HepG2 (cell line): ENCODE measurements at regions not wholly inside any gene's neighbourhood (a gene's known extent, or its start where the extent isn't known, plus 50 kb on each side); places are given as distances from the start of the nearest gene placed in this dataset.

Source experiments
- ATAC-seq: fragments of 200-7000 bp; cut with Tn5 transposase; 3 replicates; pipeline ENCODE4 v1.9.1; 2020; ENCODE audit warnings: mild to moderate bottlenecking, moderate library complexity
- BruUV-seq: library from RNA; stranded (reverse); fragments of 400-500 nt; replicated peaks from 2 replicates; lab custom pipeline; 2021; lab: Mats Ljungman, UMichigan
- CTCF ChIA-PET: fragments of 300-600 bp; formaldehyde crosslinking; extraction: SDS; loops from one replicate; lab custom pipeline; 2021; ENCODE audit warnings: low total read pairs, inconsistent platforms, low intra/inter-chr PET ratio; lab: Yijun Ruan, JAX
- POLR2A ChIA-PET: fragments of 350-600 bp; sonication (Branson Sonifier 250); formaldehyde crosslinking; loops from one replicate; lab custom pipeline; 2020; ENCODE audit warnings: antibody characterized with exemption, inconsistent platforms; lab: Yijun Ruan, JAX
- DNase-seq: peaks from one replicate; pipeline ENCODE4 v3.0.0-alpha.2; 2015; ENCODE audit warnings: low spot score
- FAIRE-seq: peaks from 3 replicates; lab custom pipeline; 2011; peaks lifted over from hg19 to GRCh38; lab: Jason Lieb, UNC
- H2AFZ ChIP-seq: one replicate; pipeline ENCODE4 v1.6.1; 2011; ENCODE audit warnings: low read length, inconsistent platforms
- H3K27ac ChIP-seq: fragments of 300-600 bp; 3 replicates; pipeline ENCODE4 v1.8.0; 2011; ENCODE audit warnings: mixed run types, mild to moderate bottlenecking, mixed read lengths, low read length, inconsistent platforms; ENCODE audit not compliant: insufficient read depth; ENCODE audit errors: extremely low read length
- H3K27me3 ChIP-seq, 2 experiments: fragments of 200-600 bp in 1 of 2; 2 replicates in 1 of 2; 3 replicates in 1 of 2; pipeline versions ENCODE4 v1.6.0 to v1.8.0; 2011; ENCODE audit warnings: low read length in 2 of 2, mild to moderate bottlenecking in 2 of 2, moderate library complexity in 2 of 2, inconsistent platforms in 1 of 2; ENCODE audit not compliant: insufficient read depth in 2 of 2, control insufficient read depth in 1 of 2
- H3K36me3 ChIP-seq, 2 experiments: fragments of 200-600 bp in 1 of 2; replicated peaks in 1 of 2; 2 replicates in 1 of 2; 3 replicates in 1 of 2; pipeline versions ENCODE4 v1.5.1 to v1.8.0; 2011; ENCODE audit warnings: low read length in 2 of 2, inconsistent platforms in 1 of 2; ENCODE audit not compliant: insufficient read depth in 2 of 2, control insufficient read depth in 1 of 2
- H3K4me1 ChIP-seq: 2 replicates; pipeline ENCODE4 v1.5.1; 2012; ENCODE audit warnings: low read length, inconsistent platforms; ENCODE audit not compliant: insufficient read depth
- H3K4me2 ChIP-seq: 2 replicates; pipeline ENCODE4 v1.6.0; 2011; ENCODE audit warnings: low read depth, low read length, inconsistent platforms
- H3K4me3 ChIP-seq, 3 experiments: fragments of 200-600 bp in 1 of 3; sonication (generic), shearing (Covaris generic) in 1 of 3; replicated peaks in 1 of 3; 2 replicates each; pipeline ENCODE4 v1.5.1; 2011 to 2016; ENCODE audit warnings: low read length in 3 of 3, inconsistent platforms in 2 of 3, low read depth in 2 of 3, mild to moderate bottlenecking in 2 of 3, control low read depth in 1 of 3, mixed read lengths in 1 of 3; ENCODE audit not compliant: insufficient read depth in 1 of 3
- H3K79me2 ChIP-seq: one replicate; pipeline ENCODE4 v1.6.1; 2011; ENCODE audit warnings: low read length, inconsistent platforms; ENCODE audit not compliant: insufficient read depth
- H3K9ac ChIP-seq: 2 replicates; pipeline ENCODE4 v1.6.0; 2011; ENCODE audit warnings: mild to moderate bottlenecking, low read depth, low read length, inconsistent platforms; ENCODE audit not compliant: insufficient read depth
- H3K9me3 ChIP-seq: 2 replicates; pipeline ENCODE4 v1.5.1; 2012; ENCODE audit warnings: mild to moderate bottlenecking, low read length
- H4K20me1 ChIP-seq: 2 replicates; pipeline ENCODE4 v1.6.0; 2011; ENCODE audit warnings: inconsistent platforms, mild to moderate bottlenecking, low read length, moderate library complexity; ENCODE audit not compliant: insufficient read depth
- EEA1 ChIP-seq: sonication (generic); formaldehyde crosslinking; IDR thresholded peaks from 2 replicates; pipeline ENCODE4 v1.5.1; 2020; ENCODE audit warnings: mild to moderate bottlenecking, missing genetic modification reagents, borderline replicate concordance
- GABPB1 ChIP-seq: IDR thresholded peaks from 2 replicates; pipeline ENCODE4 v1.6.1; 2016; ENCODE audit warnings: mild to moderate bottlenecking, missing genetic modification reagents, moderate library complexity, missing compliant biosample characterization
- KLF12 ChIP-seq: sonication (generic); formaldehyde crosslinking; IDR thresholded peaks from 2 replicates; pipeline ENCODE4 v1.4.0; 2020; ENCODE audit warnings: missing genetic modification reagents, borderline replicate concordance
- KMT2A ChIP-seq: sonication (generic); formaldehyde crosslinking; IDR thresholded peaks from 2 replicates; pipeline ENCODE4 v1.4.0; 2020; ENCODE audit warnings: missing genetic modification reagents
- MAFK ChIP-seq, 2 experiments: IDR thresholded peaks in 1 of 2; conservative IDR thresholded peaks in 1 of 2; 2 replicates each; pipeline ENCODE4 v1.6.1; 2011; ENCODE audit warnings: improper control_type of control experiment in 2 of 2, low read length in 2 of 2
- SNAPC2 ChIP-seq: sonication (generic); formaldehyde crosslinking; IDR thresholded peaks from 2 replicates; pipeline ENCODE4 v1.8.1; 2022; ENCODE audit warnings: mild to moderate bottlenecking, missing genetic modification reagents
- STAG1 ChIP-seq: sonication (generic); formaldehyde crosslinking; IDR thresholded peaks from 2 replicates; pipeline ENCODE4 v1.4.0; 2020; ENCODE audit warnings: missing genetic modification reagents
- ZFP41 ChIP-seq: sonication (generic); formaldehyde crosslinking; IDR thresholded peaks from 2 replicates; pipeline ENCODE4 v1.4.0; 2020; ENCODE audit warnings: mild to moderate bottlenecking, missing genetic modification reagents, borderline replicate concordance
- ZNF136 ChIP-seq: sonication (generic); formaldehyde crosslinking; IDR thresholded peaks from 2 replicates; pipeline ENCODE4 v1.8.1; 2022; ENCODE audit warnings: low read depth, mild to moderate bottlenecking, moderate library complexity, missing genetic modification reagents
- ZNF160 ChIP-seq: sonication (generic); formaldehyde crosslinking; IDR thresholded peaks from 2 replicates; pipeline ENCODE4 v1.8.0; 2022; ENCODE audit warnings: mild to moderate bottlenecking, inconsistent platforms, missing genetic modification reagents
- ZNF558 ChIP-seq: sonication (generic); formaldehyde crosslinking; IDR thresholded peaks from 2 replicates; pipeline ENCODE4 v1.9.0; 2022; ENCODE audit warnings: mild to moderate bottlenecking, missing genetic modification reagents, borderline replicate concordance
- ZNF724P ChIP-seq: sonication (generic); formaldehyde crosslinking; IDR thresholded peaks from 2 replicates; pipeline ENCODE4 v1.8.0; 2022; ENCODE audit warnings: missing genetic modification reagents, borderline replicate concordance
- ZSCAN30 ChIP-seq: sonication (generic); formaldehyde crosslinking; IDR thresholded peaks from 2 replicates; pipeline ENCODE4 v1.5.0; 2020; ENCODE audit warnings: mild to moderate bottlenecking, missing genetic modification reagents
- WGBS: methylation state at CpG from one replicate; pipeline ENCODE4 v1.1.6; 2017; ENCODE audit warnings: low lambda C conversion rate; 5-methylcytosine and 5-hydroxymethylcytosine counted together
- in situ Hi-C: cut with HindIII; loops from 2 replicates; pipeline ENCODE4 v1.10.0; 2017; ENCODE audit warnings: low pct_unique_long_range_greater_than_20kb; ENCODE audit not compliant: extremely low pct_ligation_motif_present
- intact Hi-C: fragments of 100-400 bp; cut with micrococcal nuclease; formaldehyde crosslinking; loops from one replicate; pipeline ENCODE4 v1.10.0; 2022; ENCODE audit not compliant: unreplicated experiment
- TF ChIP-seq, protein P1 (sequence below): sonication (generic); formaldehyde crosslinking; IDR thresholded peaks from 2 replicates; pipeline ENCODE4 v1.8.1; 2023; ENCODE audit warnings: mild to moderate bottlenecking, moderate library complexity, missing genetic modification reagents
- TF ChIP-seq, protein P2 (sequence below): sonication (generic); formaldehyde crosslinking; conservative IDR thresholded peaks from 2 replicates; pipeline ENCODE4 v1.8.0; 2022; ENCODE audit warnings: missing genetic modification reagents
- TF ChIP-seq, protein P3 (sequence below): sonication (generic); formaldehyde crosslinking; IDR thresholded peaks from 2 replicates; pipeline ENCODE4 v1.5.0; 2020; ENCODE audit warnings: mild to moderate bottlenecking, missing genetic modification reagents

DNA sequence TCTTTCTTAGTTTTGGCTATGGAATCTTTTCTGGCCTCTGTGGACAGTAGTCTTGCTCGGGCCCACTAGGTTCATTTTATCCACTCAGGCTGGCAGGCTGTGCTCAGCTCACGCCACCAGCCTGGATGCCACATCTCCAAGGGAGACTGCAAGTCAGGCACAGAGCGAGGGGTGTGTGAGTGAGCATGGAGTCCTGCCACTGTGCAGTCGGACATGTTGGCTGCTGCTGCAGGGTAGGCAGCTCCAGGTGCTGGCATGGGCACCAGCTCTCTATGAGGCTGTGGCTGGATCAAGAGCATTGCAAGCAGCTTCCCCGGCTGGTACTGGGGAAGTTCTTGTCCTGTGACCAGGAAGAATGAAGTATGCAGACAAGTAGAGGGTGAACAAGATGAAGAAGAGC is 158.9 kb downstream of the PCTP start (continued):
- TF ChIP-seq KMT2A (CRISPR knock-in tag) (no peak), STAG1 (CRISPR knock-in tag) (no peak), GABPB1 (CRISPR knock-in tag) (no peak)
- TF ChIP-seq, protein P1, sequence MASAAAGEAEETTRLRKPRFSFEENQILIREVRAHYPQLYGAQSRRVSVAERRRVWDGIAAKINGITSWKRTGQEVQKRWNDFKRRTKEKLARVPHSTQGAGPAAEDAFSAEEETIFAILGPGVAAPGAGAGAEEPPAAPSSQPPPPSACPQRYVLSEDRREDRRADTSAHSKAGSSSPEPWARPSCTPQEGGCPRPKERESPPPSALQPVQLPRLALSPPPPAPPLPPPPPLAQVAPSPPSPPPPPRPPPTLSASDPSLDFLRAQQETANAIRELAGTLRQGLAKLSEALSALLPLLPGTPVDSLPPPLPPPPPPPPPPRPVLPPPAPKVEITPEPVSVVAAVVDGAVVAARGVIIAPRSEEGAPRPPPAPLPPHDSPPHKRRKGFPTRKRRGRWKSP (CRISPR knock-in tag): no peak

DNA sequence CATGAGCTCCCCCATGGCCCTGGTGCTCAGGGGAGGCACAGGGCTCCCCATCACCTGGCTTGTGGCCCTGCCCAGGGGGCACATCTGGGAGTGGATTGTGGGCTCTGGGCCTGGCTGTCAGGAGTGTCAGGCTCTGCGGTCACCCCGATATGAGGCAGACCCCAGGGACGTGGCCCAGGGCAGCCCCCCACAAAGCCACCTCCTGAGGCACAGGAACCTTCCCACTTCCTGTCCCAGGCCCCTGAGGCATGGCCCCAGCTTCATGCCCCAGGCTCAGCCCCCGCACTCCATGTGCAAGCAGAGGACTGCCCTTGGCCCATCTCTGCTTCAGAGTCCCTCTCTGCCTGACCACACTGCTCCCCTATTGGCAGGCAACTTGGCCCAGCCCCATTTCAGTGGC is 160.3 kb downstream of the PCTP start:
- ATAC-seq: no peak
- CTCF ChIA-PET: no interaction called here
- TF ChIP-seq ZNF160 (CRISPR knock-in tag) (no peak), MAFK (conservative IDR thresholded peaks at IDR 0.05 in 1 of 2, IDR thresholded peaks at IDR 0.05 in 1 of 2; ENCODE audit: low read length in 2 of 2) (no peak), EEA1 (no peak), ZFP41 (CRISPR knock-in tag) (no peak), SNAPC2 (CRISPR knock-in tag) (no peak), ZNF558 (CRISPR knock-in tag) (no peak), ZNF724P (CRISPR knock-in tag) (no peak), KLF12 (CRISPR knock-in tag) (no peak), ZNF136 (CRISPR knock-in tag) (no peak), ZSCAN30 (CRISPR knock-in tag) (no peak)
- TF ChIP-seq, protein P2, sequence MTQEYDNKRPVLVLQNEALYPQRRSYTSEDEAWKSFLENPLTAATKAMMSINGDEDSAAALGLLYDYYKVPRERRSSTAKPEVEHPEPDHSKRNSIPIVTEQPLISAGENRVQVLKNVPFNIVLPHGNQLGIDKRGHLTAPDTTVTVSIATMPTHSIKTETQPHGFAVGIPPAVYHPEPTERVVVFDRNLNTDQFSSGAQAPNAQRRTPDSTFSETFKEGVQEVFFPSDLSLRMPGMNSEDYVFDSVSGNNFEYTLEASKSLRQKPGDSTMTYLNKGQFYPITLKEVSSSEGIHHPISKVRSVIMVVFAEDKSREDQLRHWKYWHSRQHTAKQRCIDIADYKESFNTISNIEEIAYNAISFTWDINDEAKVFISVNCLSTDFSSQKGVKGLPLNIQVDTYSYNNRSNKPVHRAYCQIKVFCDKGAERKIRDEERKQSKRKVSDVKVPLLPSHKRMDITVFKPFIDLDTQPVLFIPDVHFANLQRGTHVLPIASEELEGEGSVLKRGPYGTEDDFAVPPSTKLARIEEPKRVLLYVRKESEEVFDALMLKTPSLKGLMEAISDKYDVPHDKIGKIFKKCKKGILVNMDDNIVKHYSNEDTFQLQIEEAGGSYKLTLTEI (CRISPR knock-in tag): no peak
- TF ChIP-seq, protein P3, sequence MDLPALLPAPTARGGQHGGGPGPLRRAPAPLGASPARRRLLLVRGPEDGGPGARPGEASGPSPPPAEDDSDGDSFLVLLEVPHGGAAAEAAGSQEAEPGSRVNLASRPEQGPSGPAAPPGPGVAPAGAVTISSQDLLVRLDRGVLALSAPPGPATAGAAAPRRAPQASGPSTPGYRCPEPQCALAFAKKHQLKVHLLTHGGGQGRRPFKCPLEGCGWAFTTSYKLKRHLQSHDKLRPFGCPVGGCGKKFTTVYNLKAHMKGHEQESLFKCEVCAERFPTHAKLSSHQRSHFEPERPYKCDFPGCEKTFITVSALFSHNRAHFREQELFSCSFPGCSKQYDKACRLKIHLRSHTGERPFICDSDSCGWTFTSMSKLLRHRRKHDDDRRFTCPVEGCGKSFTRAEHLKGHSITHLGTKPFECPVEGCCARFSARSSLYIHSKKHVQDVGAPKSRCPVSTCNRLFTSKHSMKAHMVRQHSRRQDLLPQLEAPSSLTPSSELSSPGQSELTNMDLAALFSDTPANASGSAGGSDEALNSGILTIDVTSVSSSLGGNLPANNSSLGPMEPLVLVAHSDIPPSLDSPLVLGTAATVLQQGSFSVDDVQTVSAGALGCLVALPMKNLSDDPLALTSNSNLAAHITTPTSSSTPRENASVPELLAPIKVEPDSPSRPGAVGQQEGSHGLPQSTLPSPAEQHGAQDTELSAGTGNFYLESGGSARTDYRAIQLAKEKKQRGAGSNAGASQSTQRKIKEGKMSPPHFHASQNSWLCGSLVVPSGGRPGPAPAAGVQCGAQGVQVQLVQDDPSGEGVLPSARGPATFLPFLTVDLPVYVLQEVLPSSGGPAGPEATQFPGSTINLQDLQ (CRISPR knock-in tag): no peak

More for the DNA sequence above, 160.3 kb downstream of the PCTP start:
- Histone ChIP-seq H3K4me1 (no peaks in the 10 kb centered on the region), H4K20me1 (no peaks in the 10 kb centered on the region), H3K9me3 (no peaks in the 10 kb centered on the region), H3K79me2 (no peaks in the 10 kb centered on the region), H2AFZ (no peak overlapping the region), H3K27ac (no peak overlapping the region), H3K27me3 (no peaks in the 10 kb centered on the region), H3K4me3 (no peak overlapping the region), H3K4me2 (no peak overlapping the region), H3K36me3 (no peaks in the 10 kb centered on the region), H3K9ac (no peak overlapping the region)
- intact Hi-C loops: no loop called here
- no peak for FAIRE-seq
- no TSS peak for BruUV-seq
- in situ Hi-C loops: no loop called here
- 0% methylated on average over 4 of the region's 4 CpGs for WGBS
- no peak for DNase-seq
- POLR2A ChIA-PET: no interaction called here
